ENCODE measurements at regions not wholly inside any gene's neighbourhood (a gene's known extent, or its start where the extent isn't known, plus 50 kb on each side); places are given as distances from the start of the nearest gene placed in this dataset.

- POLR2A ChIA-PET = no interaction called here
- TF ChIP-seq CTCF (IDR thresholded peaks at IDR 0.05; ENCODE audit: low read depth, low read length) = no peak
- no peak for DNase-seq (ENCODE audit: low read depth, low spot score)
- H3K27ac ChIP-seq (ENCODE audit: low read depth, low read length) = no peak overlapping the region
- no peak overlapping the region for H3K4me3 ChIP-seq (ENCODE audit: low read depth, low read length)
- no peaks in the 10 kb centered on the region for H3K27me3 ChIP-seq (ENCODE audit: control insufficient read depth, insufficient read depth, low read length)
- no peaks in the 10 kb centered on the region; the same call in none of the 2 replicates for H3K9me3 ChIP-seq (ENCODE audit: control insufficient read depth, insufficient read depth, low read length)
- CTCF ChIA-PET = no interaction called here
Observed at GRCh38 chr5:61228691-61229280, 66.5 kb upstream of the SMIM15 start.

- no peaks in the 10 kb centered on the region for H3K27me3 ChIP-seq (ENCODE audit: control insufficient read depth, insufficient read depth, low read length)
- H3K27ac ChIP-seq (ENCODE audit: low read depth, low read length) = no peak overlapping the region
- no peaks in the 10 kb centered on the region; the same call in none of the 2 replicates for H3K9me3 ChIP-seq (ENCODE audit: control insufficient read depth, insufficient read depth, low read length)
- TF ChIP-seq CTCF (IDR thresholded peaks at IDR 0.05; ENCODE audit: low read depth, low read length) = no peak
- ChIA-PET CTCF (no interaction called here), POLR2A (no interaction called here)
- H3K4me3 ChIP-seq (ENCODE audit: low read depth, low read length) = no peak overlapping the region
- DNase-seq (ENCODE audit: low read depth, low spot score) = no peak
Observed at GRCh38 chr5:61229416-61229815, 67.1 kb upstream of the SMIM15 start.

- CTCF ChIA-PET = no interaction called here
- POLR2A ChIA-PET = no interaction called here
Observed at GRCh38 chr5:61230492-61230891, 68.2 kb upstream of the SMIM15 start.

GRCh38 chr5:61231813-61232212 lies 69.5 kb upstream of the SMIM15 start:
- no peak for TF ChIP-seq CTCF (IDR thresholded peaks at IDR 0.05; ENCODE audit: low read depth, low read length)
- no peak overlapping the region for H3K4me3 ChIP-seq (ENCODE audit: low read depth, low read length)
- DNase-seq (ENCODE audit: low read depth, low spot score) = no peak
- H3K27ac ChIP-seq (ENCODE audit: low read depth, low read length) = no peak overlapping the region
- CTCF ChIA-PET = no interaction called here
- H3K27me3 ChIP-seq (ENCODE audit: control insufficient read depth, insufficient read depth, low read length) = no peaks in the 10 kb centered on the region
- POLR2A ChIA-PET = no interaction called here
- no peaks in the 10 kb centered on the region; the same call in none of the 2 replicates for H3K9me3 ChIP-seq (ENCODE audit: control insufficient read depth, insufficient read depth, low read length)

More at GRCh38 chr5:61230492-61230891, 68.2 kb upstream of the SMIM15 start:
- Histone ChIP-seq H3K27me3 (ENCODE audit: control insufficient read depth, insufficient read depth, low read length) (no peaks in the 10 kb centered on the region), H3K4me3 (ENCODE audit: low read depth, low read length) (no peak overlapping the region), H3K9me3 (ENCODE audit: control insufficient read depth, insufficient read depth, low read length) (no peaks in the 10 kb centered on the region; the same call in none of the 2 replicates), H3K27ac (ENCODE audit: low read depth, low read length) (no peak overlapping the region)
- TF ChIP-seq CTCF (IDR thresholded peaks at IDR 0.05; ENCODE audit: low read depth, low read length) = no peak
- no peak for DNase-seq (ENCODE audit: low read depth, low spot score)

GRCh38 chr5:61232490-61233050 lies 70.3 kb upstream of the SMIM15 start:
- no peak for TF ChIP-seq CTCF (IDR thresholded peaks at IDR 0.05; ENCODE audit: low read depth, low read length)
- H3K4me3 ChIP-seq (ENCODE audit: low read depth, low read length) = no peak overlapping the region
- H3K9me3 ChIP-seq (ENCODE audit: control insufficient read depth, insufficient read depth, low read length) = no peaks in the 10 kb centered on the region; the same call in 1 of the 2 replicates
- ChIA-PET CTCF (interaction anchor here (0.5 to 0.9 kb wide), 2 partner anchors 13 to 54 kb away, joined by 3 to 4 read pairs; no protein-coding TSS in a partner anchor), POLR2A (no interaction called here)
- no peaks in the 10 kb centered on the region for H3K27me3 ChIP-seq (ENCODE audit: control insufficient read depth, insufficient read depth, low read length)
- no peak overlapping the region for H3K27ac ChIP-seq (ENCODE audit: low read depth, low read length)
- no peak for DNase-seq (ENCODE audit: low read depth, low spot score)

Measured in AG04450 (cell line).